GM21367 (cell line): ENCODE measurements at regions not wholly inside any gene's neighbourhood (a gene's known extent, or its start where the extent isn't known, plus 50 kb on each side); places are given as distances from the start of the nearest gene placed in this dataset.
"Not testable (repeated sequence)": the region's sequence is repeated elsewhere in the genome, so short reads cannot be mapped to it uniquely, and the experiment has no call there.

Source experiments
- ATAC-seq: cut with Tn5 transposase; IDR thresholded peaks from one replicate; pipeline ENCODE4 v1.9.1; 2021; ENCODE audit not compliant: unreplicated experiment

DNA sequence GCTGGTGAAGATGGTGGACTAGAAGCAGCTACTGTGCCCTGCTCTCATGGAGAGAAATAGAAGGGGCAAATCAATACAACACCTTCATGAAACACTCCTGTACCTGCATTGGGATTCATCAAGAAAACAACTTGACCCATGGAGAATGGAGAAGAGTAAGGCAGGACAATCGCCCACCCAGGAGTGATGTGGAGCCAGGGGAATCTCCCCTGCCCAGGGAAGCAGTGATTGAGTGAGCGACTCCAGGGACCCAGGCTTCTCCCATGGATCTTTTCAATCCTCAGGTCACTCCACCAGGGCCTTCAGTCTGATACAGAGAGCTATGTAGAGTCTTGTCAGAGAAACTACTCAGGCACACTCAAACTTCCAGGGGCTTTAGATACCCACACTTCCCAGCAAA is 161.9 kb upstream of the DYRK2 start:
- ATAC-seq = no peak

DNA sequence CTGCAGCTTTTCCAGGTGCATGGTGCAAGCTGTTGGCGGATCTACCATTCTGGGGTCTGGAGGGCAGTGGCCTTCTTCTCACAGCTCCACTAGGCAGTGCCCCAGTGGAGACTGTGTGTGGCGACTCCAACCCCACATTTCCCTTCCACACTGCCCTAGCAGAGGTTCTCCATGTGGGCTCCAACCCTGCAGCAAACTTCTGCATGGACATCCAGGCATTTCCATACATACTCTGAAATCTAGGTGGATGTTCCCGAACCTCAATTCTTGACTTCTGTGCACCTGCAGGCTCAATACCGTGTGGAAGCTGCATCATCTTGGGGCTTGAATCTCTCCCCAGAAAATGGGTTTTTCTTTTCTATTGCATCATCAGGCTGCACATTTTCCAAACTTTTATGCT is 160.2 kb upstream of the DYRK2 start:
- ATAC-seq = not testable (repeated sequence)

DNA sequence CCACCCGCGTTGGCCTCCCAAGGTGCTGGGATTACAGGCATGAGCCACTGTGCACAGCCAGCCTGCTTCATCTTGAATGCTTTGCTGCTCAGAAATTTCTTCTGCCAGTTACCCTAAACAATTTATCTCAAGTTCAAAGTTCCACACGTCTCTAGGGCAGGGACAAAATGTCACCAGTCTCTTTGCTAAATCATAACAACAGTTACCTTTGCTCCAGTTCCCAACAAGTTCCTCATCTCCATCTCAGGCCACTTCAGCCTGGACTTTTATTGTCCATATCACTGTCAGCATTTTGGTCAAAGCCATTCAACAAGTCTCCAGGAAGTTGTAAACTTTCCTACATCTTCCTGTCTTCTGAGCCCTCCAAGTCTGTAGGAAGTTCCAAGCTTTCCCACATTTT is 159.5 kb upstream of the DYRK2 start:
- ATAC-seq = no peak

DNA sequence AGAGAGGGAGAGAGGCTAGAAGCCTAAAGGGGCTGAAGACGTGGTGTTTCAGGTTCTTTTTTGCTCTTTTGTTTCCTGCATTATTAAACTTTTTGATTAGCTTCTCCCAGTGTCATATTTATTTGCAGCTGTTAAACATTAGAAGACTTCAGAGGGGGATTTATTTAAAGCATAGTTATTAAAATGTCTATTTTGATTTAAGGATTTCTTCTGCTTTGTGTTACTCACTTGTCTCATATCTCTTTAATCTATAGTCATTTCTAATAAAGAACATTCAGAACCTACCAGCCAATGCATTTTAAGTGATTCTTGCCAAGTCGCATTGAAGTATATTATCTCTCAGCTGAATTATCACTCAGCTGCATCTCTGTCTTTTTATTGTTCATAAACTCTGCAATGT is 152.0 kb upstream of the DYRK2 start:
- ATAC-seq = no peak

DNA sequence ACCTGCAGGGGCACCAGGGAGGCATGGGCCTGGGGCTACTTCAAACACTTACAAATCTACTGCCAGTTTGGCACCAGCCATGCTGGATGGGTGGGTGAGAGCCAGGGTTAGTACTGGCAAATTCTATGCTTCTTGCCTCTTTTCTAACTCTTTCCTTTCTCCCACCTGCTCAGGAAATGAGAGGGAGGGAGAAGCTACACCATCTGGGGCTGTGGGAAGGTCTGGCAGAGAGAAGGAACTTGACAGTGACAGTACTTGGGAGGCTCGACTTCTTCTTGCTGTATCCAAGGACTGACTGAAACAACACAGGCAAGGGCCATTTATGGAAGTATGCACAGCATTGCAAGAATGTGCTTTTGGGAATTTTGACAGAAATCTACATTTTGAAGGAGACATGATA is 149.6 kb upstream of the DYRK2 start:
- ATAC-seq = no peak

DNA sequence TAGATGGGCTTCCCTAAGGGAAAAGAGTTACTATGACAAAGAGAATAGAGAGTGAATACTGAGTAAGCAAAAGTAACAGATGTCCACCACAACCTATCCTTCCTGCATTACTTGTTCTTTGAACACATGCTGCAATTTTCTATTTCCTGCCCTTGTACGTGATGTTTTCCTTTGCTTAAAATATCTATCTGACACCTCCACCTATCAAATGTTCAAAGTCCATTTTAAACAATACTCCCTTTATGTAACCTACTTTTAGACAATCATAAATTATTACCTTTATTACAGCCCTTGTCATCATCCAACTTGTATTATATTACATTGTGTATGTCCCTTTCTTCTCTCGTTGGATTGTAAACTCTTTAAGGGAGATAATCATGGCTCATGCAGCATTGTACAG is 147.2 kb upstream of the DYRK2 start:
- no peak for ATAC-seq

DNA sequence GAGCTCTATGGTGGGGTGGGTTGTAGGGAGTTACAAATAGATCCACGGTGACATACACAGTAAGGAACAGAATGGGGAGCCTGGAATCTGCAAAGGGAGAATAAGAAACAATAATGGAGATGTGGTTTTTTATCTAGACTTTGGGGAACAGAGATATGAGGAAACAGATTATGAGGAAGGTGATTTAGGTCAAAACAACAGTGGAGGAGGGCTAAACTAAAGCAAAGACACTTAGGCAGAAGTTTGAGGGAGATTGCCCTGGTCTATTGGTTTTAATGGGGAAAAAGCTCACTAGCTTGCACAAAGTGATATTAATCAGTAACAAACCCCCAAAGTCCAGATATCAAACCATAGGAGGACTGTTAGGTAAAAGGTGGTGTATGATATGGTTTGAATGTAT is 144.5 kb upstream of the DYRK2 start:
- ATAC-seq = no peak

DNA sequence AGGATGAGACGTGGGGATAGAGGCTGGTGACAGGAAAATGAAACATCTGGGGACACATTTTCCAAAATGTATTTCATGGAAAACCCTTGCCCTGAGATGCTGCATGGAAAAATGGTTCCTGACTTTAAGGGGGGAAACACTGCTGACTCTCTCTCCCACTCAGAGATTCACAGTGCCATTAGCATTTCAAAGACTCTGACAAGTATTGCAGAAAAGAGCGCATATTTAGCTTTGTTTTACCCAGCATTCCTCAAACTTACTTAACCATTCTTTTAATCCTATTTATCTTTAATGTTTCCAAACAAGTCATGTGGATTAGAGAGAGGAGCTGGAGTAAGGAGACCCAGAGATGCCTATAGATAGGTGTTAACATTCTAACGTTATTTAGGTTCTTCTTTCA is 141.8 kb upstream of the DYRK2 start:
- ATAC-seq = no peak

DNA sequence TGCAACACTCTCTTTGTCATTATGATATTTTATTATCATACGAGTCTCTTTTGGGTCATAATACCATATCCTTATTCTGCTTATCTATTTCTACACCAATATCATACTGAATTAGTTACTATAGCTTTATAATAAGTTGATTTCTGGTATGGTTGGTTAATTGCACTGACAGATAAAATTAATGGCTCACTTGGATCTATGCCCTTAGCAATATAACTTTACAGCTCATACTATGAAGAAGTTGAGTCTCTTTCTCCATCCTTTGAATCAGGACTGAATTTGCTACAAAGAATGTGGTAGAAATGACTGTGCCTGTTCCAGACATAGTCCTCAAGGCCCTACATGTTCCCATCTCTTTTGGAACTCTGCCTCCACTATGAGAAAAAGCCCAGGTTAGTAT is 139.7 kb upstream of the DYRK2 start:
- ATAC-seq = no peak

DNA sequence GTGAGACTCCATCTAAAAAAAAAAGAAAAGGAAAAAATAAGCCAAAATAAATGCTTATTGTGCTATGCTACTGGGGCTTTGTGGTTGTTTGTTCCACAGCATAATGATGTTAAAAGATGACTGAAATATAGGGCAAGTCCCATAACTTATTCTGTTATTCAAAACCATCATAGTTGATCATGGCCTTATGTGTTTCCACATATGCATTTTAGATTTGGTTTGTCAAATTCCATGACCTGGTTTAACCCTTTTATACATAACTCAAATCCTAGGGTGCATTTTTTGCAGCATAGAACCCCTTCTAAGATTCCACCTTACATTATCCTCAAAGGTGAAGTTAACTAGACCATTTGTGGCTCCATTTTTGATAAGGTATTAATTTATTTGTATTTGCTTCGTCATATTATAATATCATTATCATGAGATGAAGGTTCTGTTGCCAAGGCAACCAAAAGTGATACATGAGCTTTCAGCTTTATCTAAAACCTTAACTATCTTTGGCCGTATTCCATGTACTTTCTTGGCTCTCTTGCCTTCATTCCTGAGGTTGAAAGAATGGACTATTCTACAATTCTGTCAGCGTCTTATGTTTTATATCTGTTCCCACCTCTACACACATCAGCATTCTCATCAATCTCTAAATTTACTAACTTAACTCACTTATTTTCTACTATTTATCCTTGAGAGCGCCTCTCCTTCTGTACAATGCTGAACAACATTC is 138.7 kb upstream of the DYRK2 start:
- ATAC-seq = no peak

DNA sequence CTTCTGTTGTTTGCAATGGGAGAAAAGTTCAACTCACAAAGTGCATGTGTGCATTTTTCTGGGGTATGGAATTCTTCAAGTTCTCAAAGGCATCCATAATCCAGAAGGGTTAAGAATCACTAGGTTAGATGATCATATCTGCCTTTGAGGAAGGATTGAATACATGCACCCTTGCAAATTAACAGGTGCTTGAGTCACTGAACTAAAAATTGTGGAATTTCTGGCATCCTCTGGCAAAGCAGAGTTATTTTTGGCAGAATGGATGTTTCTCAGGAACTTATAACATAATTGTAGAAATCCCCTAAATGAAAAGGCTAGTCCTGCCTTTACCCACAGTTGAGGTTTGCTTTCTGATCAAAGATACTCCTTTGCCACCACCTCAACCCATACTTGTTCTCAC is 136.5 kb upstream of the DYRK2 start:
- ATAC-seq = no peak

DNA sequence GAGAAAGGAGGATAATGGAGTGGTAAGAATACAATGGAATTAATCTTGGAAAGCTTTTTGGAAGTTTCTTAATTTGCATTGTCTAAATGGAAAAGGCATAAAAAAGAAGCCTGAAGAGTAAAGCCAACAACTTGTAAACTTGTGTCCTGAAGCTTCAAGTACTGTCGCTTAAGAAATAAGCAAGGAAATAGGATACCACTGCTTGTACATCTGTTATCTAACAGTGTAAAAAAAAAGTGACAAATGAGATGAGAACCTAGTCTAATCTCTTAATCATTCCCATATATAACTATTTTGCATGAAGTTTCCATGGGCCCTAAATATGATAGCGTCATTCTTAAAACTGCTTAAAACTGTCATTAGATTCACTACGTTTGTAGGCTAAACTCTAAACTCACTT is 134.0 kb upstream of the DYRK2 start:
- no peak for ATAC-seq

DNA sequence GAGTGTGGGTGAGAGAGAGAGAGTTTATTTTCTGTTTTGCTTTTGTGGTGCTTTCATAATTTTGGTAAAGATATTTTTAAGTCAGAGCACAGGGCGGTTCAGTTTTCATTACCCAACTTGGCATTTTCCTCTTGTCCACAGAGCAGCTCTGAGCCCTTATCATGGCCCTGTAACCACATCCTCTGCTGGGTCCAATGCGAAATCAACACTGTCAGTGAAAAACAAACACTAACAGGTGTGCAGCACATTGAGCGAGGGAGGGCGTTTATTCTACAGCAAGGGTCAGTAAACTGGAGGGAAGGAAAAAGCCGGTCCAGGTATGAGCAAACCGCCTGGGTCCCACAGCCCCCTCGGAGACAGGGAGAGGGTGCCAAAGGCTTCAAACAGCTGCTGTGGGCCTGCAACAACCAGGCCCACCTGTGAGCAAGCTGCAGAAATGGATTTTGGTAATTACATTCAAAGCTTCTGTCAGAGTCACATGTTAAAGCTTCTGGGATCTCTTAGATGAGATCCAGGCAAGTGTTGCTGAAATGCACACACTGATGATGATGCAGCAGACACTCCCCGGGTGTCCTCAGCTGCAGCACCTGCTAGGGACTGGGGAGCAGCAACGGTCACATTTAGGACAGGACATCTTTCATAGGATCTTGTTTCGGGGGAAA is 132.7 kb upstream of the DYRK2 start:
- ATAC-seq = peak; percentile 91

DNA sequence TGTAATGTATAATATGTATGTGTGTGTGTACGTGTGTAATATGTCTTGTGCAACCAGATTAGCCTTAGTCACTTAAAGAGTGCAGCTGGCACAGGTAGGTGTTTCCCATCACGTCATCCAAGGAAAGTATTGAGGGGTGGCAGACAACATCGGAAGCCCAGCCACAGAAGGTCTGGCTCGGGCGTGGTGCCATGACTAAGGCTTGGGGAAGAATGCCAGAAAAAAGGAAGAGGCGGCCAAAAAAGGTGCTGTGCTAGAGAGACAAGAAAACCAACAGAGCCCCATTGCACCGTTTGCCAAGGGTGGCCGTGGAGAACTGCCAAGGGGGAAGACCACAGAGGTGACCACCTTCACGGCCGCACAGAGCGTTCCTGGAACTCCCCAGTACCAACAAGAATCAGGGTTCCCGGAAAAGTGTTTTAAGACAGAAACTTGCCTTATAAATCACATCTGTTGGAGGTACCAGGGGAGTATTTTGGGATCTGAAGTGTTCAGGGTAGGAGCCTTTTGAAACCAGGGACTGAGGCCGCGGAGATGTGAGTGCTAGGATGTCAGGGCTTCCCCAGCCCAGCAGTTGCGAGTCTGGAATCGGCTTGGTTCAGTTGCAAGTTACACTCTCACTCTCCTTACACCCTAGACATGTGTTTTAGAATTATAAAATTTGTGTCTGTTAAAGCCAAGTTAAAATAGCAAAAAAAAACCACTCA is 131.2 kb upstream of the DYRK2 start:
- ATAC-seq = no peak

DNA sequence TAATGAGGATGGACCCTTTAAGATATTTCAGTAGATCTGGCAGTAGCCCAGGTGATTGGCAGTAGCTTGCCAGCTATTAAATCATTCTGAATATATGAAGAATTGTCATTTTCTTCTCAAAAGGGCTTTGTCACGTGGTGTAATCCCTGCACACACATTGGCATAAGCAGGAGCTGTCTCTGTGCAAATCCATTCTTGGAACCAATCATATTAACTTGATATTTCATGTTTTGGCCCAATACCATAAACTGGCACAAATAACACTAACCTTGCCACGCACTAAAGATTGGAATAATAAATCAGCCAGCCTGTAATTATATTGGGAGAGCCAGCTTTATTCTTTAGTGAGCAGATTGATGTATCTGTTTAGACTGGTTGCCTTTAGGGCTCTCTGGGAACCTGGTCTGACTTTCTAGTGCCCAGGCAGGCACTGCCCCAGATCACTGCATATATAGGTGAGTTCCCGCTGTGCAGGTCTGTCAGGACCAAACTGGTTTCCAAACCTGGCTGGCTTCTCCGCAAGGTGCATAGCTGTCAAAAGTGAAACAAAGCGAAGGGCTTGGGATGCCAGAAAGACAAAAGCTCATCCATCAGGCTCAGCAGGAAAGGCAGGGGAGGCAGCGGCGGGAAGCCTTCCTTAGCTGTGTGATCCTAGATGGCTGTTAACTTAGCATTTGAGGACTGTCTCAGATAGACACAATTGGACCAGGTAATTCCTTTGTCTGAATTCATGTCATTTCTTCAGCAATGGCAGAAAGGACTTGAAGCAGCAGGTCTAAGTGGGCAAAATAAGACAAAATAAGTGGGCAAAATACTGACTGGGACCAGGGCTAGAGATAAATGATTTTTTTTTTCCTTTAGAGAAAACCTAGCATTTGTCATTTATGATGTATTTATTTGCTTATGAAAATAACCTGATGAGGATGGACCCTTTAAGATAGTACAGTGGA is 128.8 kb upstream of the DYRK2 start:
- no peak for ATAC-seq

DNA sequence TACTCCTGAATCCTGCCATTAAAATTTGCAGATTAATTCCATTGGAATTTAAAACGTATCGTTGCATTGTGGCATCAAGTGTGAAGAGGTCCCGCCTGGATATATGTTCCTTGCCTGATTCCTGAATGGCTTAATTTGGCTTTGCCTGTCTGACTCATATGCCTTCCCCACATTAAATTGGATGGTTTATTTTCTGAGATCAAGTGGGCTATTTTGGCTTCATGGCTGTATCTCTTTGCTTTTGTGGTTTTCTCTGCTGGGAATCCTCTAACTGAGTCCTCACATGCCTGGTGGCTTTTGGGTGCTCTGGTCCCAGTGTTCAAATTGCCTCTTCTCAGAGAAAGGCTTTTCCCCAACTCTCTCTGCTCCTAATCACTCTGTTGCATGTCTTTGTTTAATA is 127.9 kb upstream of the DYRK2 start:
- ATAC-seq = no peak

DNA sequence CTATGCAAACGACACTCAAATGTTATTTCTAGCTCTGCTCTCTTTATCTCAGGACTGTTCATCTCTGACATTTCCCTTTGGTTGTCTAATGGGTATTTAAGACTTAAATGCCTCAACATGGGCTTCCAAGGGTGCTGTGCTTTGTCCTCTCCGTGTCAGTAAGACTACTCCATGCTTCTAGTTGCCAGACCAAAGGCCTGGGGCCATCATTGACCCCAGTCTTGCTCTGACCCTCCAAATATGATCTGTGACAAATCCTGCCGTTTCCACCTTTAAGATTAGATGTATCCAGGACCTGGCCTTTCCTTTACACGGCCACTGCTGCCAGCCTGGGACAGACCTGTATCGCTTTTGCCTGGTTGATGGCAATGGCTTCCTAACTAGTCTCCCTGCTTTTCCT is 126.3 kb upstream of the DYRK2 start:
- ATAC-seq = no peak

DNA sequence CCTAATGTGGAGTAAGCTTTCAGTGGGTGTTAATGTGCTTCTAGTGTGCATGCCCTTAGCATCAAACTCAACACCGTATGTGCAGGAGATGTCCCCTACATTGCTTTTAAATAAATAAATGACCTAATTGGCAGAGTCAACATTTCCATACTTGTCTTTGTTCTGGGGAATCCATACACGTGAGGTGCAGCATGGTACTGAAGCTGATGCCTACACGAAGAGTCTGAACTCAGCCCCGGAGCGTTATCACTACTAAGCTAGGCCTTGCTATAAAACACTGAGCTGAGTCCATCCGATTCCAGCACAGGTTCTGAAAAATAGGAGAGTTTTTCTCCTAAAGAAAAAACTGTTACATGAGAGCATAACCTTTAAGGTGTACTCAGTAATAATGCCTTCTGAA is 125.0 kb upstream of the DYRK2 start:
- ATAC-seq = no peak

DNA sequence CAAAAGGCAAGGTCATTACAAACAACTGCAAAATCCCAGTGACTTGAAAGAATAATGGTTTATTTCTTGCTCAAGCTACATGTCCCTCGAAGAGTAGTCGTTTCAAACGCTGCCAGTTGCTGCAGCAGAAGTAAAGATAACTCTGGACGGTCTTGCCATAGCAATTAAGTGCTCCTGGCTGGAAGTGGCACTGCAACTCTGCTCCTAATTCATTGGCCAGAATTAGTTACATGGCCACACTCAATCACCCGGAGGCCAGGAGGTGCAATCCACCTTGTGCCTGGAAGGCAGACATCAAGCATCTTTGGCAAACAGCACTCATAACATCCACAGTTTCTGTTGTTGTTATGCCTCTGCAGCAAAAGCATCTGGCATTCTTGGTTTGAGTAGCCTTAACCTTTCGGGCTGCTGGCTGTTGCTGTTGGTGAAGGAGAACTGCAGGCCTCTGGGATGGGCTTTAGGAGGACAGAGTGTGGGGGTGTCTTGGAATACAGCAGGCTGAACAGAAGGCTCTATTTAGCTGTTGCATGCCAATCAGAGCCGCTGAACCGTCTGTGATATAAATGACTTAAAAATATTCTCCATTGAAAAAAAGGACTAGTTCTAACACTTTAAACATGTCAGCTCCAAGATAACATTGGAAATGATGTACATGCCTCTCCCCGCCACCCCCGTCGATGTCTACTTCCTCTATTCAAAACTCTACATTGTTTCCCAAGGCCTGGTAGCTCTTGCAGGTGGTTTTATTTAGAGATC is 123.5 kb upstream of the DYRK2 start:
- ATAC-seq = no peak

DNA sequence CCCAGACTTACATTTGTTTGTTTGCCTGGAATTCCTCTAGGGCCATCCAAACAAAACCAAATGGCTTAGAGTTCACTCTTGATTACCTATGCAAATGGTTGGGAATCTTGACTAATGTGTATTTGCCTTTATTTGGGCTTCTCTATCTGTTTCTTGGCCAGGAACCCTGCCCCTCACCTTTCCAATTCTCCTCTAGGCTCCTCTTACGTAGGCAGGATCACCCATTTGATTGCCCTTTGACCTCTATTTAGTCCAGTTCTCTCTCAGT is 123.0 kb upstream of the DYRK2 start:
- ATAC-seq = no peak

DNA sequence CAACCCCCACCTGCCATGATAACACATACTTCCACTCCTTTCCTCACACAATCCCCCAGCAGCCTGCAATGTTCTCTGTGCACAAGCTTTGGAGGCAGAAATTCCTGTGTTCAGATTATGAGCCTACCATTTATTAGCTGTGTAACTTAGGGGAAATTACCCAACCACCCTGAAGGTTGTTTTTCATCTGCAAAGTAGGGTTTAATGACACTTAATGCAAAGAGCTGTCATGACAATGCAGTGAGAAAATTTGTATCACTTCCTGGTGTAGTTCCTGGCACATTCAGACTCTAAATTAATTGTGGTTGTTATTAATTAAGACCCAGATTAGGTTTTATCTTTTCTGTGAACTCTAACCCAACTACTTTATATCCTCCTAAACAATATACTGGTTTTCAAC is 122.4 kb upstream of the DYRK2 start:
- ATAC-seq = no peak
